GM23338 (cell line): ENCODE measurements at regions not wholly inside any gene's neighbourhood (a gene's known extent, or its start where the extent isn't known, plus 50 kb on each side); places are given as distances from the start of the nearest gene placed in this dataset.

Experiments
- CREB1 ChIP-seq: fragments of 250-450 bp; sonication (Bioruptor Pico); IDR thresholded peaks from 2 replicates; pipeline ENCODE4 v1.5.0; 2020; ENCODE audit warnings: low read depth, mild to moderate bottlenecking, moderate library complexity
- CTCF ChIP-seq, 2 experiments: fragments of 200-600 bp in 1 of 2; sonication (generic) in 1 of 2; conservative IDR thresholded peaks; 2 replicates each; pipeline versions ENCODE4 v1.5.1 to v1.6.1; 2016 to 2017; ENCODE audit warnings: antibody characterized with exemption in 2 of 2, low read depth in 2 of 2, mild to moderate bottlenecking in 2 of 2, moderate library complexity in 1 of 2
- EZH2 ChIP-seq: fragments of 200-600 bp; sonication (generic); IDR thresholded peaks from one replicate; pipeline ENCODE4 v1.8.0; 2017; ENCODE audit warnings: antibody characterized with exemption, mild to moderate bottlenecking, low read depth; ENCODE audit not compliant: unreplicated experiment
- JUNB ChIP-seq: IDR thresholded peaks from one replicate; pipeline ENCODE4 v1.6.1; 2016; ENCODE audit warnings: antibody characterized with exemption; ENCODE audit not compliant: unreplicated experiment
- POLR2AphosphoS5 ChIP-seq: IDR thresholded peaks from 2 replicates; pipeline ENCODE4 v1.6.1; 2016; ENCODE audit warnings: antibody characterized with exemption, low read depth
- REST ChIP-seq: IDR thresholded peaks from one replicate; pipeline ENCODE4 v1.6.1; 2018; ENCODE audit warnings: antibody characterized with exemption; ENCODE audit not compliant: unreplicated experiment
- TF ChIP-seq, protein P1 (sequence below): IDR thresholded peaks from 2 replicates; pipeline ENCODE4 v1.6.1; 2016; ENCODE audit warnings: antibody characterized with exemption

DNA sequence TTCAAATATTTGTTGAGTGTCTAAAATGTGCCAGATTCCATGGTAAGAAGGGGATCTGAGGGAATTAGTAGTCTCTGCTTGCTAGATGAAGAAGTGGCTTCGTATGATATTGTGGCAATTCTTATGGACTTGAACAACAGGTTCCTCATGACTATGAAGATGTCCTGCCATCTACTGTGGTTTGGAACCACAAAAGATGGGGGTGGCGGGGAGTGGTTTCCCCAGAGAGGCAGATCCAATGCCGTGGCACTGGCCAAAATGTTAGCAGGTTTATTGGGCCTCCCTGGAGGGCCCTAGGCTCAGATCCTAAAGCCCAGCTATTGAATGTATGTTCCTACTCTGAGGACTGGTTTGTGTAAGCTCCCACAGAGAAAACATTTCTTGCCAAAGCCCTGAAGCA is 120.8 kb downstream of the RGS2 start:
- TF ChIP-seq EZH2 (no peak), CTCF (conservative IDR thresholded peaks at IDR 0.05; ENCODE audit: low read depth in 2 of 2) (no peak), POLR2AphosphoS5 (no peak), JUNB (no peak), CREB1 (no peak), REST (no peak)
- TF ChIP-seq, protein P1, sequence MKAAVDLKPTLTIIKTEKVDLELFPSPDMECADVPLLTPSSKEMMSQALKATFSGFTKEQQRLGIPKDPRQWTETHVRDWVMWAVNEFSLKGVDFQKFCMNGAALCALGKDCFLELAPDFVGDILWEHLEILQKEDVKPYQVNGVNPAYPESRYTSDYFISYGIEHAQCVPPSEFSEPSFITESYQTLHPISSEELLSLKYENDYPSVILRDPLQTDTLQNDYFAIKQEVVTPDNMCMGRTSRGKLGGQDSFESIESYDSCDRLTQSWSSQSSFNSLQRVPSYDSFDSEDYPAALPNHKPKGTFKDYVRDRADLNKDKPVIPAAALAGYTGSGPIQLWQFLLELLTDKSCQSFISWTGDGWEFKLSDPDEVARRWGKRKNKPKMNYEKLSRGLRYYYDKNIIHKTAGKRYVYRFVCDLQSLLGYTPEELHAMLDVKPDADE, result no peak
